Naive B cell (primary cell): ENCODE measurements at regions not wholly inside any gene's neighbourhood (a gene's known extent, or its start where the extent isn't known, plus 50 kb on each side); places are given as distances from the start of the nearest gene placed in this dataset.
A peak's percentile ranks its signal among the peaks of the same experiment; 100 is the strongest.
"Not testable (repeated sequence)": the region's sequence is repeated elsewhere in the genome, so short reads cannot be mapped to it uniquely, and the experiment has no call there.

Experiments used
- ATAC-seq, 2 donors: fragments of 150-1000 bp; cut with Tn5 transposase; 2 replicates each; pipeline ENCODE4 v1.10.0; 2021; ENCODE audit warnings: low read depth in 2 of 2, mild to moderate bottlenecking in 2 of 2, moderate library complexity in 2 of 2
- DNase-seq: peaks from one replicate; pipeline ENCODE4 v3.0.0; 2022
- H3K27ac Mint-ChIP-seq, 6 donors: one replicate each; pipeline ENCODE4 v1.8.0; 2020 to 2022; ENCODE audit warnings: mild to moderate bottlenecking in 6 of 6, mixed read lengths in 6 of 6, moderate library complexity in 5 of 6, inconsistent platforms in 2 of 6
- H3K27me3 Mint-ChIP-seq, 3 donors: one replicate each; pipeline ENCODE4 v1.8.0; 2021 to 2022; ENCODE audit warnings: mixed read lengths in 3 of 3, mild to moderate bottlenecking in 1 of 3
- H3K36me3 Mint-ChIP-seq, 2 donors: one replicate each; pipeline ENCODE4 v1.8.0; 2020 to 2022; ENCODE audit warnings: mixed read lengths in 2 of 2, inconsistent platforms in 1 of 2, mild to moderate bottlenecking in 1 of 2
- H3K4me1 Mint-ChIP-seq, 3 donors: one replicate each; pipeline ENCODE4 v1.8.0; 2020 to 2022; ENCODE audit warnings: mixed read lengths in 3 of 3, inconsistent platforms in 1 of 3, mild to moderate bottlenecking in 1 of 3, moderate library complexity in 1 of 3
- H3K4me3 Mint-ChIP-seq, 8 donors: one replicate each; pipeline ENCODE4 v1.8.0; 2020 to 2022; ENCODE audit warnings: mild to moderate bottlenecking in 8 of 8, mixed read lengths in 8 of 8, moderate library complexity in 8 of 8, inconsistent platforms in 2 of 8
- H3K9me3 Mint-ChIP-seq, 7 donors: one replicate each; pipeline ENCODE4 v1.8.0; 2020 to 2022; ENCODE audit warnings: mixed read lengths in 7 of 7, mild to moderate bottlenecking in 5 of 7, inconsistent platforms in 2 of 7, moderate library complexity in 1 of 7

GRCh38 chr7:28316489-28316888 lies 95.8 kb upstream of the CREB5 start:
- H3K36me3 Mint-ChIP-seq, result peaks cover 0 to 7% of the 10 kb centered on the region in 2 donors
- H3K27ac Mint-ChIP-seq, result no peak overlapping the region
- ATAC-seq (no peak), DNase-seq (no peak)
- no peaks in the 10 kb centered on the region for H3K9me3 Mint-ChIP-seq
- H3K4me3 Mint-ChIP-seq, result no peak overlapping the region
- no peaks in the 10 kb centered on the region for H3K4me1 Mint-ChIP-seq
- H3K27me3 Mint-ChIP-seq, result peaks cover 39 to 48% (median 41%) of the 10 kb centered on the region in 3 donors

GRCh38 chr7:28318101-28318762 lies 94.1 kb upstream of the CREB5 start:
- no peak overlapping the region for H3K4me3 Mint-ChIP-seq

GRCh38 chr7:28323833-28324232 lies 88.5 kb upstream of the CREB5 start:
- Mint-ChIP-seq H3K27me3 (peaks cover 0 to 10% (median 8%) of the 10 kb centered on the region in 3 donors), H3K4me3 (no peak overlapping the region), H3K36me3 (no peaks in the 10 kb centered on the region), H3K27ac (no peak overlapping the region), H3K9me3 (no peaks in the 10 kb centered on the region), H3K4me1 (no peaks in the 10 kb centered on the region)
- ATAC-seq (no peak), DNase-seq (no peak)

More at GRCh38 chr7:28318101-28318762, 94.1 kb upstream of the CREB5 start:
- Mint-ChIP-seq H3K27me3 (peaks cover 22 to 37% (median 26%) of the 10 kb centered on the region in 3 donors), H3K27ac (no peak overlapping the region), H3K4me1 (no peaks in the 10 kb centered on the region), H3K9me3 (no peaks in the 10 kb centered on the region), H3K36me3 (peaks cover 0 to 7% of the 10 kb centered on the region in 2 donors)
- DNase-seq (no peak), ATAC-seq (no peak)

GRCh38 chr7:28328146-28328545 lies 84.2 kb upstream of the CREB5 start:
- Mint-ChIP-seq H3K4me1 (peaks cover 17 to 21% (median 20%) of the 10 kb centered on the region in 3 donors), H3K9me3 (no peaks in the 10 kb centered on the region), H3K36me3 (no peaks in the 10 kb centered on the region), H3K4me3 (no peak overlapping the region), H3K27me3 (peaks cover 0 to 10% (median 3%) of the 10 kb centered on the region in 3 donors), H3K27ac (no peak overlapping the region)
- ATAC-seq (no peak), DNase-seq (no peak)

GRCh38 chr7:28328822-28329660 lies 83.3 kb upstream of the CREB5 start:
- Mint-ChIP-seq H3K4me1 (peaks cover 17 to 21% (median 20%) of the 10 kb centered on the region in 3 donors), H3K27ac (peak overlapping the region in 3 of 6 donors; percentile 13 to 85 (median 59)), H3K27me3 (peaks cover 0 to 10% (median 3%) of the 10 kb centered on the region in 3 donors), H3K9me3 (peaks cover 0 to 6% (median 5%) of the 10 kb centered on the region in 7 donors), H3K4me3 (peak overlapping the region in 3 of 8 donors; percentile 9 to 55 (median 53)), H3K36me3 (no peaks in the 10 kb centered on the region)
- DNase-seq (peak; percentile 45), ATAC-seq (peak; percentile 83 to 87)

GRCh38 chr7:28329661-28330363 lies 82.5 kb upstream of the CREB5 start:
- ATAC-seq, result peak; percentile 55 to 59
- peaks cover 0 to 10% (median 9%) of the 10 kb centered on the region in 3 donors for H3K27me3 Mint-ChIP-seq
- peak overlapping the region; percentile 43 to 83 (median 65) for H3K4me3 Mint-ChIP-seq
- peak overlapping the region in 4 of 6 donors; percentile 21 to 71 (median 47) for H3K27ac Mint-ChIP-seq
- H3K9me3 Mint-ChIP-seq, result peaks cover under 1 to 13% (median 7%) of the 10 kb centered on the region in 7 donors
- peak; percentile 28 for DNase-seq
- H3K4me1 Mint-ChIP-seq, result peaks cover 17 to 21% (median 20%) of the 10 kb centered on the region in 3 donors
- H3K36me3 Mint-ChIP-seq, result no peaks in the 10 kb centered on the region

GRCh38 chr7:28330384-28331070 lies 81.8 kb upstream of the CREB5 start:
- Mint-ChIP-seq H3K27ac (peak overlapping the region in 4 of 6 donors; percentile 59 to 78 (median 70)), H3K27me3 (peaks cover 0 to 9% (median 8%) of the 10 kb centered on the region in 3 donors), H3K36me3 (no peaks in the 10 kb centered on the region), H3K4me1 (peaks cover 17 to 21% (median 20%) of the 10 kb centered on the region in 3 donors), H3K4me3 (peak overlapping the region; percentile 43 to 83 (median 65)), H3K9me3 (peaks cover 2 to 13% (median 8%) of the 10 kb centered on the region in 7 donors)
- no peak for DNase-seq
- peak; percentile 9 to 19 for ATAC-seq

GRCh38 chr7:28332046-28332445 lies 80.3 kb upstream of the CREB5 start:
- Mint-ChIP-seq H3K4me3 (no peak overlapping the region), H3K27ac (no peak overlapping the region)

GRCh38 chr7:28333548-28333947 lies 78.8 kb upstream of the CREB5 start:
- peak overlapping the region in 2 of 6 donors; percentile 7 to 24 for H3K27ac Mint-ChIP-seq
- DNase-seq, result not testable (repeated sequence)
- H3K4me1 Mint-ChIP-seq, result peaks cover 17 to 21% (median 20%) of the 10 kb centered on the region in 3 donors

More at GRCh38 chr7:28332046-28332445, 80.3 kb upstream of the CREB5 start:
- Mint-ChIP-seq H3K4me1 (peaks cover 17 to 21% (median 20%) of the 10 kb centered on the region in 3 donors), H3K27me3 (peaks cover 0 to 7% (median 0%) of the 10 kb centered on the region in 3 donors), H3K36me3 (no peaks in the 10 kb centered on the region), H3K9me3 (peaks cover 2 to 13% (median 8%) of the 10 kb centered on the region in 7 donors)
- DNase-seq, result no peak
- ATAC-seq, result no peak

GRCh38 chr7:28336806-28337205 lies 75.5 kb upstream of the CREB5 start:
- Mint-ChIP-seq H3K27me3 (peaks cover 7 to 25% (median 22%) of the 10 kb centered on the region in 3 donors), H3K36me3 (peaks cover 0 to 6% of the 10 kb centered on the region in 2 donors), H3K4me1 (no peaks in the 10 kb centered on the region), H3K9me3 (peaks cover 2 to 13% (median 8%) of the 10 kb centered on the region in 7 donors), H3K4me3 (no peak overlapping the region), H3K27ac (no peak overlapping the region)
- DNase-seq (no peak), ATAC-seq (no peak)

More at GRCh38 chr7:28333548-28333947, 78.8 kb upstream of the CREB5 start:
- H3K9me3 Mint-ChIP-seq, result peaks cover 2 to 13% (median 8%) of the 10 kb centered on the region in 7 donors
- not testable (repeated sequence) for H3K36me3 Mint-ChIP-seq, ATAC-seq, H3K27me3 Mint-ChIP-seq, H3K4me3 Mint-ChIP-seq

- H3K4me3 Mint-ChIP-seq, result no peak overlapping the region
- H3K36me3 Mint-ChIP-seq, result peaks cover 0 to 6% of the 10 kb centered on the region in 2 donors
Observed at GRCh38 chr7:28338041-28338440, 74.3 kb upstream of the CREB5 start.

GRCh38 chr7:28343462-28343861 lies 68.9 kb upstream of the CREB5 start:
- H3K4me1 Mint-ChIP-seq, result no peaks in the 10 kb centered on the region
- peaks cover 0 to 52% (median 48%) of the 10 kb centered on the region in 3 donors for H3K27me3 Mint-ChIP-seq
- no peak overlapping the region for H3K27ac Mint-ChIP-seq
- DNase-seq (no peak), ATAC-seq (no peak)
- peaks cover 0 to 6% of the 10 kb centered on the region in 2 donors for H3K36me3 Mint-ChIP-seq
- H3K9me3 Mint-ChIP-seq, result peaks cover 0 to 1% (median 0%) of the 10 kb centered on the region in 7 donors
- no peak overlapping the region for H3K4me3 Mint-ChIP-seq

More at GRCh38 chr7:28338041-28338440, 74.3 kb upstream of the CREB5 start:
- DNase-seq (no peak), ATAC-seq (no peak)
- Mint-ChIP-seq H3K27ac (no peak overlapping the region), H3K4me1 (no peaks in the 10 kb centered on the region), H3K27me3 (peaks cover 7 to 29% (median 28%) of the 10 kb centered on the region in 3 donors), H3K9me3 (peaks cover 2 to 13% (median 8%) of the 10 kb centered on the region in 7 donors)
